ENCODE measurements at regions not wholly inside any gene's neighbourhood (a gene's known extent, or its start where the extent isn't known, plus 50 kb on each side); places are given as distances from the start of the nearest gene placed in this dataset.

GRCh38 chr13:87356314-87356713 is 314.9 kb upstream of the SLITRK5 start:
- 79 to 84% (median 79%) methylated on average over 8 of the region's 8 CpGs for WGBS, 3 donors
- no peak for TF ChIP-seq EP300 (IDR thresholded peaks at IDR 0.05)
- no peaks in the 10 kb centered on the region for H3K4me1 ChIP-seq (ENCODE audit: insufficient read depth)
- DNase-seq = no peak
- no peaks in the 10 kb centered on the region for H3K27me3 ChIP-seq
- no peaks in the 10 kb centered on the region for H3K9me3 ChIP-seq
- intact Hi-C loops (cut with DNase I) = no loop called here
- no peak overlapping the region for H3K4me3 ChIP-seq
- no peak overlapping the region for H3K27ac ChIP-seq
- no peaks in the 10 kb centered on the region for H3K36me3 ChIP-seq

- no peaks in the 10 kb centered on the region for H3K4me1 ChIP-seq (ENCODE audit: insufficient read depth)
- intact Hi-C loops (cut with DNase I) = no loop called here
- H3K9me3 ChIP-seq = no peaks in the 10 kb centered on the region
- no peaks in the 10 kb centered on the region for H3K27me3 ChIP-seq
- H3K27ac ChIP-seq = no peak overlapping the region
- DNase-seq = no peak
- no peaks in the 10 kb centered on the region for H3K36me3 ChIP-seq
- H3K4me3 ChIP-seq = no peak overlapping the region
- TF ChIP-seq POLR2A (IDR thresholded peaks at IDR 0.05) = no peak
- no peak for TF ChIP-seq CTCF (IDR thresholded peaks at IDR 0.05)
- TF ChIP-seq EP300 (IDR thresholded peaks at IDR 0.05) = no peak
Measured at GRCh38 chr13:87358319-87358718, 312.9 kb upstream of the SLITRK5 start.

GRCh38 chr13:87361216-87361615 is 310.0 kb upstream of the SLITRK5 start:
- DNase-seq = no peak
- Histone ChIP-seq H3K36me3 (no peaks in the 10 kb centered on the region), H3K4me1 (ENCODE audit: insufficient read depth) (no peaks in the 10 kb centered on the region), H3K27ac (no peak overlapping the region), H3K9me3 (no peaks in the 10 kb centered on the region), H3K27me3 (no peaks in the 10 kb centered on the region), H3K4me3 (no peak overlapping the region)
- intact Hi-C loops (cut with DNase I) = no loop called here
- TF ChIP-seq POLR2A (IDR thresholded peaks at IDR 0.05) = no peak
- no peak for TF ChIP-seq EP300 (IDR thresholded peaks at IDR 0.05)
- TF ChIP-seq CTCF (IDR thresholded peaks at IDR 0.05) = no peak
- 93 to 100% (median 97%) methylated on average over 1 of the region's 1 CpG for WGBS, 3 donors

GRCh38 chr13:87368639-87369038 is 302.5 kb upstream of the SLITRK5 start:
- DNase-seq = no peak
- H3K4me1 ChIP-seq (ENCODE audit: insufficient read depth) = no peaks in the 10 kb centered on the region
- H3K36me3 ChIP-seq = no peaks in the 10 kb centered on the region
- intact Hi-C loops (cut with DNase I) = no loop called here
- WGBS, 3 donors = 88 to 93% (median 92%) methylated on average over 2 of the region's 2 CpGs
- no peaks in the 10 kb centered on the region for H3K9me3 ChIP-seq
- H3K27ac ChIP-seq = no peak overlapping the region
- no peak overlapping the region for H3K4me3 ChIP-seq
- no peak for TF ChIP-seq EP300 (IDR thresholded peaks at IDR 0.05)
- TF ChIP-seq POLR2A (IDR thresholded peaks at IDR 0.05) = no peak
- TF ChIP-seq CTCF (IDR thresholded peaks at IDR 0.05) = no peak
- no peaks in the 10 kb centered on the region for H3K27me3 ChIP-seq

GRCh38 chr13:87376081-87376480 is 295.1 kb upstream of the SLITRK5 start:
- Histone ChIP-seq H3K4me1 (ENCODE audit: insufficient read depth) (no peaks in the 10 kb centered on the region), H3K27ac (no peak overlapping the region), H3K4me3 (no peak overlapping the region), H3K27me3 (no peaks in the 10 kb centered on the region), H3K9me3 (no peaks in the 10 kb centered on the region), H3K36me3 (no peaks in the 10 kb centered on the region)
- TF ChIP-seq CTCF (IDR thresholded peaks at IDR 0.05) = no peak
- no peak for DNase-seq
- intact Hi-C loops (cut with DNase I) = no loop called here
- 88 to 97% (median 89%) methylated on average over 1 of the region's 1 CpG for WGBS, 3 donors

Measured in ovary (tissue), 7 donors.